Lung (tissue), 11 donors: ENCODE measurements at regions not wholly inside any gene's neighbourhood (a gene's known extent, or its start where the extent isn't known, plus 50 kb on each side); places are given as distances from the start of the nearest gene placed in this dataset.
A peak's percentile ranks its signal among the peaks of the same experiment; 100 is the strongest.

Experiments used
- ATAC-seq: fragments of 200-7000 bp; cut with Tn5 transposase; one replicate; pipeline ENCODE4 v1.9.1; 2020; ENCODE audit warnings: moderate number of reproducible peaks; ENCODE audit not compliant: insufficient read depth, low FRiP score
- DNase-seq, 3 donors: peaks; one replicate each; pipeline ENCODE4 v3.0.0-alpha.2; 2013 to 2017
- H3K27ac ChIP-seq, 2 donors: one replicate each; pipeline ENCODE4 v1.5.1; 2013; ENCODE audit warnings: mild to moderate bottlenecking in 2 of 2, moderate library complexity in 2 of 2, control low read depth in 1 of 2, inconsistent platforms in 1 of 2, low read depth in 1 of 2, low read length in 1 of 2
- H3K27me3 ChIP-seq, 3 donors: one replicate each; pipeline ENCODE4 v1.5.1; 2013; ENCODE audit warnings: low read length in 2 of 3; ENCODE audit not compliant: control insufficient read depth in 3 of 3, insufficient read depth in 3 of 3
- H3K36me3 ChIP-seq, 4 donors: one replicate each; pipeline ENCODE4 v1.5.1; 2013; ENCODE audit warnings: low read length in 4 of 4, mild to moderate bottlenecking in 1 of 4, moderate library complexity in 1 of 4; ENCODE audit not compliant: control insufficient read depth in 4 of 4, insufficient read depth in 4 of 4
- H3K4me1 ChIP-seq, 5 donors: one replicate each; pipeline ENCODE4 v1.5.1; 2013; ENCODE audit warnings: low read length in 5 of 5, mild to moderate bottlenecking in 2 of 5, moderate library complexity in 1 of 5; ENCODE audit not compliant: control insufficient read depth in 5 of 5, insufficient read depth in 5 of 5
- H3K4me3 ChIP-seq: one replicate; pipeline ENCODE4 v1.5.1; 2013; ENCODE audit warnings: mild to moderate bottlenecking, control low read depth, moderate library complexity
- H3K9ac ChIP-seq, 2 donors: one replicate each; pipeline ENCODE4 v1.5.1; 2013; ENCODE audit warnings: low read length in 2 of 2, control low read depth in 1 of 2; ENCODE audit not compliant: insufficient read depth in 1 of 2
- H3K9me3 ChIP-seq, 4 donors: one replicate each; pipeline ENCODE4 v1.5.1; 2013; ENCODE audit warnings: low read length in 3 of 4, mild to moderate bottlenecking in 1 of 4, moderate library complexity in 1 of 4; ENCODE audit not compliant: control insufficient read depth in 4 of 4, insufficient read depth in 3 of 4
- CTCF ChIP-seq: IDR thresholded peaks from 2 replicates; pipeline ENCODE4 v1.5.1; 2012; ENCODE audit warnings: mild to moderate bottlenecking; ENCODE audit errors: control extremely low read depth, extremely low read depth
- WGBS, 2 donors: extraction: QIAGEN DNeasy Blood & Tissue Kit; methylation state at CpG; one replicate each; pipeline ENCODE4 v1.1.7; 2013; 5-methylcytosine and 5-hydroxymethylcytosine counted together
- donor health status: control.
- donor health status: control.
- donor health status: Bipolar disorder and iron deficiency.
- donor health status: healthy.
- donor health status: DM: yes; HTN: yes; CAD: no.

- WGBS, 2 donors = 72 to 78% methylated on average over 29 of the region's 29 CpGs
- Histone ChIP-seq H3K4me1 (peaks cover 0 to 9% (median 0%) of the 10 kb centered on the region in 5 donors), H3K36me3 (no peaks in the 10 kb centered on the region), H3K9me3 (peaks cover 0 to 4% (median 0%) of the 10 kb centered on the region in 4 donors), H3K4me3 (no peak overlapping the region), H3K9ac (no peak overlapping the region), H3K27ac (no peak overlapping the region), H3K27me3 (no peaks in the 10 kb centered on the region)
- TF ChIP-seq CTCF = no peak
- DNase-seq (no peak), ATAC-seq (no peak)
Observed at GRCh38 chr10:29142516-29143314, 146.2 kb upstream of the LYZL1 start.

GRCh38 chr10:29144126-29144525 is 144.7 kb upstream of the LYZL1 start:
- Histone ChIP-seq H3K27me3 (no peaks in the 10 kb centered on the region), H3K9me3 (peaks cover 0 to 4% (median 0%) of the 10 kb centered on the region in 4 donors), H3K36me3 (no peaks in the 10 kb centered on the region), H3K9ac (no peak overlapping the region), H3K4me1 (peaks cover 0 to 9% (median 0%) of the 10 kb centered on the region in 5 donors), H3K4me3 (no peak overlapping the region), H3K27ac (no peak overlapping the region)
- ATAC-seq (no peak), DNase-seq (peak in 1 of 3 donors; percentile 21)
- 61 to 77% methylated on average over 2 of the region's 2 CpGs for WGBS, 2 donors
- TF ChIP-seq CTCF = no peak

- H3K27me3 ChIP-seq = no peaks in the 10 kb centered on the region
- DNase-seq (no peak), ATAC-seq (no peak)
- H3K27ac ChIP-seq = no peak overlapping the region
- no peaks in the 10 kb centered on the region for H3K36me3 ChIP-seq
- no peak for TF ChIP-seq CTCF
- no peak overlapping the region for H3K9ac ChIP-seq
- H3K4me1 ChIP-seq = peaks cover 0 to 12% (median 3%) of the 10 kb centered on the region in 5 donors
- no peak overlapping the region for H3K4me3 ChIP-seq
- WGBS, 2 donors = 84 to 87% methylated on average over 3 of the region's 3 CpGs
- H3K9me3 ChIP-seq = peaks cover 0 to 4% (median 0%) of the 10 kb centered on the region in 4 donors
Observed at GRCh38 chr10:29146311-29147100, 142.4 kb upstream of the LYZL1 start.
